PC-9 (cell line): ENCODE measurements at regions not wholly inside any gene's neighbourhood (a gene's known extent, or its start where the extent isn't known, plus 50 kb on each side); places are given as distances from the start of the nearest gene placed in this dataset.

Experiments
- BruUV-seq: library from RNA; stranded (reverse); fragments of 400-500 nt; replicated peaks from 2 replicates; lab custom pipeline; 2021; lab: Mats Ljungman, UMichigan
- CTCF ChIA-PET: fragments of 300-600 bp; sonication (Branson Sonifier 250); formaldehyde crosslinking; loops from one replicate; lab custom pipeline; 2022; ENCODE audit warnings: antibody characterized with exemption; lab: Charles Lee
- POLR2A ChIA-PET: fragments of 300-600 bp; sonication (Branson Sonifier 250); formaldehyde crosslinking; loops from one replicate; lab custom pipeline; 2022; ENCODE audit warnings: antibody characterized with exemption; ENCODE audit not compliant: unreplicated experiment; lab: Charles Lee
- DNase-seq, 2 experiments: peaks; one replicate each; pipeline versions ENCODE4 v3.0.0 to v3.0.0-alpha.2; 2015 to 2022; ENCODE audit warnings: mixed read lengths in 1 of 2
- H2AFZ ChIP-seq: fragments of 200-600 bp; sonication (generic); 2 replicates; pipeline ENCODE4 v1.8.1; 2017; ENCODE audit warnings: antibody characterized with exemption
- H3F3A ChIP-seq: fragments of 200-600 bp; sonication (generic); 2 replicates; pipeline ENCODE4 v1.8.1; 2017; ENCODE audit warnings: antibody characterized with exemption, mild to moderate bottlenecking, low read depth; ENCODE audit not compliant: insufficient read depth
- H3K27ac ChIP-seq: fragments of 200-600 bp; sonication (generic); 2 replicates; pipeline ENCODE4 v1.6.1; 2016; ENCODE audit warnings: mixed run types
- H3K27me3 ChIP-seq: fragments of 200-600 bp; sonication (generic); 2 replicates; pipeline ENCODE4 v1.6.1; 2016; ENCODE audit warnings: low read depth, mixed run types; ENCODE audit not compliant: insufficient read depth
- H3K36me3 ChIP-seq: fragments of 200-600 bp; sonication (generic); 2 replicates; pipeline ENCODE4 v1.6.1; 2016; ENCODE audit warnings: low read depth, mixed run types
- H3K4me1 ChIP-seq: fragments of 200-600 bp; sonication (generic); replicated peaks from 2 replicates; pipeline ENCODE4 v1.6.1; 2016; ENCODE audit warnings: mixed run types; ENCODE audit not compliant: insufficient read depth
- H3K4me2 ChIP-seq: fragments of 200-600 bp; sonication (generic); 2 replicates; pipeline ENCODE4 v1.6.1; 2017; ENCODE audit warnings: mixed run types
- H3K4me3 ChIP-seq: fragments of 200-600 bp; sonication (generic); 2 replicates; pipeline ENCODE4 v1.6.1; 2016; ENCODE audit warnings: mixed run types
- H3K79me2 ChIP-seq: fragments of 200-600 bp; sonication (generic); 2 replicates; pipeline ENCODE4 v1.6.1; 2017; ENCODE audit warnings: low read depth, mixed run types
- H3K9me2 ChIP-seq: fragments of 200-600 bp; sonication (generic); 2 replicates; pipeline ENCODE4 v1.8.1; 2017; ENCODE audit warnings: mild to moderate bottlenecking; ENCODE audit not compliant: insufficient read depth
- H3K9me3 ChIP-seq: fragments of 200-600 bp; sonication (generic); 2 replicates; pipeline ENCODE4 v1.8.1; 2016; ENCODE audit warnings: low read depth; ENCODE audit not compliant: insufficient read depth
- H4K20me1 ChIP-seq: fragments of 200-600 bp; sonication (generic); 2 replicates; pipeline ENCODE4 v1.8.1; 2017; ENCODE audit not compliant: insufficient read depth
- EZH2 ChIP-seq: fragments of 200-600 bp; sonication (generic); IDR thresholded peaks from 2 replicates; pipeline ENCODE4 v1.8.0; 2017; ENCODE audit warnings: antibody characterized with exemption, low read depth
- intact Hi-C: fragments of 100-400 bp; cut with micrococcal nuclease; formaldehyde crosslinking; loops from one replicate; pipeline ENCODE4 v1.10.0; 2022; ENCODE audit not compliant: unreplicated experiment
- TF ChIP-seq, protein P1 (sequence below): fragments of 200-600 bp; sonication (generic); conservative IDR thresholded peaks from 2 replicates; pipeline ENCODE4 v1.6.1; 2017; ENCODE audit warnings: mixed run types, antibody characterized with exemption, mild to moderate bottlenecking, moderate library complexity

DNA sequence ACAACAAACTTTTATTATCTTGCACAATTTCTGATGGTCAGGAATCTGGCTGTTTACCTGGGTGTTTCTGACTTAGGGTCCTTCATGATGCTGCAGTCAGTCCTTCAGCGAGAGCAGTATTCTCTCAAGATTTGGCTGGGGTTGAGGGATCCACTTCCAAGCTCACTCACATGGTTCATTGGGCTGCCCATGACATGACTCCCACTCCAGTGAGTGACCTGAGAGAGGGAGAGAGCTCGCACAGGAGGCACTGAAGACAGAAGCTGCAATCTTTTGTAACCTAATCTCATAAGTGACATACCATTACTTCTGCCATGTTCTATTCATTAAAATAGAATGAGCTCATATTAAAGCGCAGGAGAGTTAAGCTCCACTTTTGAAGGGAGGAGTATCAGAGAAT lies 212.6 kb downstream of the SPATA31D1 start:
- intact Hi-C loops = no loop called here
- ChIA-PET CTCF (no interaction called here), POLR2A (no interaction called here)
- Histone ChIP-seq H3F3A (no peaks in the 10 kb centered on the region), H3K4me2 (no peak overlapping the region), H3K9me2 (no peaks in the 10 kb centered on the region), H3K79me2 (no peaks in the 10 kb centered on the region), H2AFZ (no peak overlapping the region), H3K36me3 (no peaks in the 10 kb centered on the region), H3K27ac (no peak overlapping the region), H4K20me1 (no peaks in the 10 kb centered on the region), H3K9me3 (no peaks in the 10 kb centered on the region), H3K4me1 (peaks cover 5% of the 10 kb centered on the region; the same call in 1 of the 2 replicates), H3K27me3 (no peaks in the 10 kb centered on the region), H3K4me3 (no peak overlapping the region)
- no TSS peak for BruUV-seq
- DNase-seq = no peak
- TF ChIP-seq, protein P1, sequence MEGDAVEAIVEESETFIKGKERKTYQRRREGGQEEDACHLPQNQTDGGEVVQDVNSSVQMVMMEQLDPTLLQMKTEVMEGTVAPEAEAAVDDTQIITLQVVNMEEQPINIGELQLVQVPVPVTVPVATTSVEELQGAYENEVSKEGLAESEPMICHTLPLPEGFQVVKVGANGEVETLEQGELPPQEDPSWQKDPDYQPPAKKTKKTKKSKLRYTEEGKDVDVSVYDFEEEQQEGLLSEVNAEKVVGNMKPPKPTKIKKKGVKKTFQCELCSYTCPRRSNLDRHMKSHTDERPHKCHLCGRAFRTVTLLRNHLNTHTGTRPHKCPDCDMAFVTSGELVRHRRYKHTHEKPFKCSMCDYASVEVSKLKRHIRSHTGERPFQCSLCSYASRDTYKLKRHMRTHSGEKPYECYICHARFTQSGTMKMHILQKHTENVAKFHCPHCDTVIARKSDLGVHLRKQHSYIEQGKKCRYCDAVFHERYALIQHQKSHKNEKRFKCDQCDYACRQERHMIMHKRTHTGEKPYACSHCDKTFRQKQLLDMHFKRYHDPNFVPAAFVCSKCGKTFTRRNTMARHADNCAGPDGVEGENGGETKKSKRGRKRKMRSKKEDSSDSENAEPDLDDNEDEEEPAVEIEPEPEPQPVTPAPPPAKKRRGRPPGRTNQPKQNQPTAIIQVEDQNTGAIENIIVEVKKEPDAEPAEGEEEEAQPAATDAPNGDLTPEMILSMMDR = no peak
- TF ChIP-seq EZH2 = no peak

DNA sequence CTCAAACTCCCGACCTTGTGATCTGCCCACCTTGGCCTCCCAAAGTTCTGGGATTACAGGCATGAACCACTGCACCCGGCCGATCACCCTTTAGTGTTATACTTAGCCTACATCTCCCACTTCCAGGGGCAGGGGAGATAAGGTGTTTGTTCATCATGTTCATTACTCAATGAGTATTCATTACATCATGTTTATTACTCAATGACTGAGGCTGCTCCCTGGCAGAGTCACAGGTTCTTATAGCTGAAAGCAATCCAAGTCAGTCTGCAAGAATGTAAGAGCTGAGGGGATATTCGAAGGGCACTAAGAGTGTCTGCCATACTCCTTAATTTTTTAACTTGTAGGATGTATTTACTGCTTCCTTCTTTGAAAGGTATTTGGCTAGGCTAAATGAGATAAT lies 214.2 kb downstream of the SPATA31D1 start:
- Histone ChIP-seq H3K27me3 (no peaks in the 10 kb centered on the region), H3K27ac (no peak overlapping the region), H3K4me2 (no peak overlapping the region), H3K9me3 (no peaks in the 10 kb centered on the region), H3K9me2 (no peaks in the 10 kb centered on the region), H4K20me1 (no peaks in the 10 kb centered on the region), H2AFZ (peak overlapping the region; percentile 33; the same call in 1 of the 2 replicates), H3K36me3 (no peaks in the 10 kb centered on the region), H3K79me2 (no peaks in the 10 kb centered on the region), H3F3A (no peaks in the 10 kb centered on the region), H3K4me3 (no peak overlapping the region), H3K4me1 (peaks cover 5% of the 10 kb centered on the region; the same call in 1 of the 2 replicates)
- BruUV-seq = no TSS peak
- TF ChIP-seq EZH2 = no peak
- TF ChIP-seq, protein P1 = no peak
- peak in 1 of 2 experiments; percentile 57 for DNase-seq
- intact Hi-C loops = no loop called here
- POLR2A ChIA-PET = no interaction called here
- CTCF ChIA-PET = interaction anchor here (0.6 kb wide), 1 partner anchor 172 kb away, joined by 3 read pairs; no protein-coding TSS in a partner anchor

DNA sequence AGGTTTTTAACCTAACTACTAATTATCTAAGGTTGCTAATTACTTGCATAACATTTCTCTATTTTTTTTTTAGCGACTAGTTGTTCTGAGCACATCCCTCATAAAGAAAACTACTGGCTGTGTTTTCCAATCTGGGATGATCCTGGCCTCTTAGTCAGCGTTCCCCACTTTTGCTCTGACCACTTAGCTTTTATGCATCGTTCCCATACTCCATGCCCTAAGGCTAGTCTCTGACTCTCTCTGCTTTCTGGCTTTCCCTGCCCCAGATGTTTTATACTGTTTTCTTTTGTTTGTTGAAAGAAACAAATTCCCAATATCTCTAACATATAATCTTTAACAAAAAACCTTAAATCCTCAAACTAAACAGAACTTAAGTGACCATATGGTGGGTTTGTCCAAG lies 217.9 kb downstream of the SPATA31D1 start:
- H3K27me3 ChIP-seq = no peaks in the 10 kb centered on the region
- no peak overlapping the region for H2AFZ ChIP-seq
- H3K79me2 ChIP-seq = no peaks in the 10 kb centered on the region
- POLR2A ChIA-PET = interaction anchor here (0.5 kb wide), 1 partner anchor 759 kb away, joined by 12 read pairs; no protein-coding TSS in a partner anchor
- H3K9me3 ChIP-seq = no peaks in the 10 kb centered on the region
- H3K4me3 ChIP-seq = no peak overlapping the region
- no peak overlapping the region for H3K27ac ChIP-seq
- no peaks in the 10 kb centered on the region for H3K36me3 ChIP-seq
- DNase-seq = no peak
- TF ChIP-seq EZH2 = no peak
- TF ChIP-seq, protein P1 = no peak
- no TSS peak for BruUV-seq
- no peaks in the 10 kb centered on the region for H3K9me2 ChIP-seq
- no peak overlapping the region for H3K4me2 ChIP-seq
- intact Hi-C loops = no loop called here
- H3K4me1 ChIP-seq = peaks cover 5% of the 10 kb centered on the region; the same call in 1 of the 2 replicates
- CTCF ChIA-PET = no interaction called here
- no peaks in the 10 kb centered on the region for H3F3A ChIP-seq
- H4K20me1 ChIP-seq = no peaks in the 10 kb centered on the region
